ENCODE measurements at regions not wholly inside any gene's neighbourhood (a gene's known extent, or its start where the extent isn't known, plus 50 kb on each side); places are given as distances from the start of the nearest gene placed in this dataset.

GRCh38 chr2:21306235-21306634 is 182.5 kb downstream of the TDRD15 start:
- TF ChIP-seq SP1 (IDR thresholded peaks at IDR 0.05) = no peak
- TF ChIP-seq ARNT (IDR thresholded peaks at IDR 0.05) = no peak
